Hematopoietic multipotent progenitor cell treated with erythropoietin and hydrocortisone succinate and interleukin-3 and kit ligand, for 6 days (in vitro differentiated cells): ENCODE measurements at regions not wholly inside any gene's neighbourhood (a gene's known extent, or its start where the extent isn't known, plus 50 kb on each side); places are given as distances from the start of the nearest gene placed in this dataset.
"Not testable (repeated sequence)": the region's sequence is repeated elsewhere in the genome, so short reads cannot be mapped to it uniquely, and the experiment has no call there.

Experiments used
- DNase-seq: peaks from one replicate; pipeline ENCODE4 v3.0.0-alpha.2; 2015

GRCh38 chr4:92241094-92241493, 62.7 kb upstream of the GRID2 start:
- DNase-seq, result no peak

- DNase-seq, result no peak
Observed at GRCh38 chr4:92246384-92246783, 57.4 kb upstream of the GRID2 start.

DNA sequence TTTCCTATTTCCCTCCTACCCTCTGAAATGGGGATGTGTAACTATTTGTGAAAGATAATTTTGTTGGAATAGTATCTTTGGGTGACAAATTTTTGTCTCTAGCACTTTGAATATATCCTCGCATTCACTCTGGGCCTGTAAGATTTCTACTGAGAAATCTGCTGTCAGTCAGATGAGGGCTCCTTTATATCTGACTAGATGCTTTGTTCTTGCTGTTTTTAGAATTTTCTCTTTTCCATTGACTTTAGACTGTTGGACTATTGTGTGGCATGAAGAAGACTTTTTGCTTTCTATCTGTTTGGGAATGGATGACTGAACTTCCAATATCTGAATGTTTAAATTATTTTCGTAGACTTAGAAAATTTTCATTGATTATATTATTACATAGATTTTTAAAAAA, 54.2 kb upstream of the GRID2 start:
- no peak for DNase-seq

GRCh38 chr4:92251711-92252110, 52.1 kb upstream of the GRID2 start:
- DNase-seq, result no peak

- not testable (repeated sequence) for DNase-seq
Observed at GRCh38 chr4:92252358-92252757, 51.4 kb upstream of the GRID2 start.

DNA sequence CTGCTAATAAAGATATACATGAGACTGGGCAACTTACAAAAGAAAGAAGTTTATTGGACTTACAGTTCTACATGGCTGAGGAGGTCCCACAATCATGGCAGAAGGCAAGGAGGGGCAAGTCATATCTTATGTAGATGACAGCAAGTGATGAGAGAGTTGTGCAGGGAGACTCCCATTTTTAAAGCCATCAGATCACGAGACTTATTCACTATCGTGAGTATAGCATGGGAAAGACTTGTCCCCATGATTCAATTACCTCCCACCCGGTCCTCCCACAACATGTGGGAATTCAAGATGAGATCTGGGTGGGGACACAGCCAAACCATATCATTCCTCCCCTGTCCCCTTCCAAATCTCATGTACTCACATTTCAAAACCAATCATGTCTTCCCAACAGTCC, 50.9 kb upstream of the GRID2 start:
- DNase-seq, result no peak

DNA sequence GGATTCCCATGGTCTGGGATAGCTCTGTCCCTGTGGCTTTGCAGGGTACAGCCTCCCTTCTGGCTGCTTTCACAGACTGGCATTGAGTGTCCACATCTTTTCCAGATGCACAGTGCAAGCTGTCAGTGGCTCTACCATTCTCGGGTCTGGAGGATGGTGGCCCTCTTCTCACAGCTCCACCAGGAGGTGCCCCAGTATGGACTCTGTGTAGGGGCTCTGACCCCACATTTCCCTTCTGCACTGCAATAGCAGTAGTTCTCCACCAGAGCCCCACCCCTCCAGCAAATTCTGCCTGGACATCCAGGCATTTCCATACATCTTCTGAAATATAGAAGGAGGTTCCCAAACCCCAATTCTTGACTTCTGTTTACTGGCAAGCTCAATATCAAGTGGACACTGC, 50.2 kb upstream of the GRID2 start:
- DNase-seq, result no peak
